ENCODE measurements at regions not wholly inside any gene's neighbourhood (a gene's known extent, or its start where the extent isn't known, plus 50 kb on each side); places are given as distances from the start of the nearest gene placed in this dataset.

GRCh38 chr2:12397854-12398253 is 318.9 kb upstream of the TRIB2 start:
- no peak overlapping the region for H3K4me3 ChIP-seq (ENCODE audit: low read length)

DNA sequence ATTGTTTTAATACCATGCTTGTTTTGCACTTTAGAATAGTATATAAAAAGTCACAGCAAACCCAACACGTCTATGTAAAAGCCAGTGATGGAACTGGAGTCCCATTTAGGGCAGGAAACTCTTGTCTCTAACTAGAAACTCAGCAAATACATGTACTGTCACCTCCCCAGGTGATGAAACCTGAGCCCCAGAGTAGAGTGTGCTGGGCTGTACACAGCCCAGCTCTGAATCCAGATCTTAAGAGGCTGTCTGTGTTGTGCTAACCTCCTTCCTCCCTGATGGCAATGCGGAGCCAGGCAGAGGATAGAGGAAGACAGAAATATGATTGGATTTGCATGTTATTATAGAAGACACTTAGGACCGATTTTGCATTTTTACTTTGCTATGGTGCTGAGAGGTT is 317.5 kb upstream of the TRIB2 start:
- TF ChIP-seq, protein P1, sequence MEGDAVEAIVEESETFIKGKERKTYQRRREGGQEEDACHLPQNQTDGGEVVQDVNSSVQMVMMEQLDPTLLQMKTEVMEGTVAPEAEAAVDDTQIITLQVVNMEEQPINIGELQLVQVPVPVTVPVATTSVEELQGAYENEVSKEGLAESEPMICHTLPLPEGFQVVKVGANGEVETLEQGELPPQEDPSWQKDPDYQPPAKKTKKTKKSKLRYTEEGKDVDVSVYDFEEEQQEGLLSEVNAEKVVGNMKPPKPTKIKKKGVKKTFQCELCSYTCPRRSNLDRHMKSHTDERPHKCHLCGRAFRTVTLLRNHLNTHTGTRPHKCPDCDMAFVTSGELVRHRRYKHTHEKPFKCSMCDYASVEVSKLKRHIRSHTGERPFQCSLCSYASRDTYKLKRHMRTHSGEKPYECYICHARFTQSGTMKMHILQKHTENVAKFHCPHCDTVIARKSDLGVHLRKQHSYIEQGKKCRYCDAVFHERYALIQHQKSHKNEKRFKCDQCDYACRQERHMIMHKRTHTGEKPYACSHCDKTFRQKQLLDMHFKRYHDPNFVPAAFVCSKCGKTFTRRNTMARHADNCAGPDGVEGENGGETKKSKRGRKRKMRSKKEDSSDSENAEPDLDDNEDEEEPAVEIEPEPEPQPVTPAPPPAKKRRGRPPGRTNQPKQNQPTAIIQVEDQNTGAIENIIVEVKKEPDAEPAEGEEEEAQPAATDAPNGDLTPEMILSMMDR (IDR thresholded peaks at IDR 0.05; ENCODE audit: insufficient read depth, low read depth, low read length, missing control alignments): no peak
- peak; percentile 23 for DNase-seq (ENCODE audit: low read depth)
- no peak overlapping the region for H3K4me3 ChIP-seq (ENCODE audit: low read length)

More at GRCh38 chr2:12397854-12398253, 318.9 kb upstream of the TRIB2 start:
- TF ChIP-seq, protein P1 (IDR thresholded peaks at IDR 0.05; ENCODE audit: insufficient read depth, low read depth, low read length, missing control alignments): no peak
- DNase-seq (ENCODE audit: low read depth): peak; percentile 43

DNA sequence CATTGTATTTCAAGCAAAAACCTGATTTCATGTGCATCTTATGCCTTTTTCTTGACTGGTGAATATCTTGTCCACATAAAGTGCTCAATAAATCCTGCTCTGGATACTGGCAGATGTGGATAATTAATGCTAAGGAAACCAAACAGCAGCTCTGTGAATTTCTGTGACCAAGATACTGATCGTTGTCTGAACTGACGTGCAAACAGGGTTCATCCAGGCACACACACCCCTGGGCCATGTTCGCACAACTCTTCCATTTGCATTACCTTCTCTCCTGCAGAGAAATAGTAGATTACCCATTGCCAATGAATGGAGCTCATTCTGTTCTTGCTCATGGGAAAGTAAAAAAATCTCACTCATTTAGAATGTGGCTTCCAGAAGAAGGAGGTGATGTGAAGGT is 316.2 kb upstream of the TRIB2 start:
- TF ChIP-seq, protein P1 (IDR thresholded peaks at IDR 0.05; ENCODE audit: insufficient read depth, low read depth, low read length, missing control alignments): no peak
- no peak for DNase-seq (ENCODE audit: low read depth)
- no peak overlapping the region for H3K4me3 ChIP-seq (ENCODE audit: low read length)

- no peak overlapping the region for H3K4me3 ChIP-seq (ENCODE audit: low read length)
- TF ChIP-seq, protein P1 (IDR thresholded peaks at IDR 0.05; ENCODE audit: insufficient read depth, low read depth, low read length, missing control alignments): no peak
- DNase-seq (ENCODE audit: low read depth): no peak
Measured at GRCh38 chr2:12402440-12403139, 314.1 kb upstream of the TRIB2 start.

- H3K4me3 ChIP-seq (ENCODE audit: low read length): no peak overlapping the region
- TF ChIP-seq, protein P1 (IDR thresholded peaks at IDR 0.05; ENCODE audit: insufficient read depth, low read depth, low read length, missing control alignments): no peak
- DNase-seq (ENCODE audit: low read depth): no peak
Measured at GRCh38 chr2:12404497-12404896, 312.2 kb upstream of the TRIB2 start.

DNA sequence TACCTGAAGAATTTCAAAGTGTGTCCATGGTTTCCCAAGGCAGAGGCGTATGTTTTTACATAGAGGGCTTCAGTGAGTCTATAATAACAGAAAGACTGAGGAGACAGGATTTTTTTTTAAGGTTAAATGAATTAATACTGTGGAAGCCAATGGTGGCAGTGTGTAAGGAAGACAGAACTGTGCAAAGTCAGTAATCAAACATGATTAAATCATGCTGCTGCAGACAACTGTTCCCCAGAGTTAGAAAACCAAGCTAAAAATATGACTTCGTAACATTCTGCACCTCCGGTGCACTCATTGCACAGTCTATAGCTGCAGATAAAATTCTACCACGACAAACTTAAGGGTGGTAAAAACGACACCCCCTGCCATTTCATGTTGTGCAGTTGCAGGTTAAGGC is 309.6 kb upstream of the TRIB2 start:
- no peak overlapping the region for H3K4me3 ChIP-seq (ENCODE audit: low read length)
- no peak for DNase-seq (ENCODE audit: low read depth)
- TF ChIP-seq, protein P1 (IDR thresholded peaks at IDR 0.05; ENCODE audit: insufficient read depth, low read depth, low read length, missing control alignments): no peak

- H3K4me3 ChIP-seq (ENCODE audit: low read length): no peak overlapping the region
- TF ChIP-seq, protein P1 (IDR thresholded peaks at IDR 0.05; ENCODE audit: insufficient read depth, low read depth, low read length, missing control alignments): no peak
Measured at GRCh38 chr2:12412898-12413305, 303.8 kb upstream of the TRIB2 start.

More at GRCh38 chr2:12412898-12413305, 303.8 kb upstream of the TRIB2 start:
- DNase-seq (ENCODE audit: low read depth): no peak
